Body of pancreas (tissue), 4 donors: ENCODE measurements at regions not wholly inside any gene's neighbourhood (a gene's known extent, or its start where the extent isn't known, plus 50 kb on each side); places are given as distances from the start of the nearest gene placed in this dataset.

Source experiments
- CTCF ChIP-seq, 7 experiments: fragments of 450-650 bp in 4 of 7; fragments of 200-600 bp in 3 of 7; sonication (generic) in 3 of 7; IDR thresholded peaks; one replicate each; pipeline ENCODE4 v1.5.1; 2016 to 2019; ENCODE audit warnings: antibody characterized with exemption in 7 of 7
- POLR2A ChIP-seq, 3 donors: fragments of 450-650 bp; IDR thresholded peaks; one replicate each; pipeline ENCODE4 v1.6.1; 2016; ENCODE audit warnings: antibody characterized with exemption in 3 of 3, mild to moderate bottlenecking in 2 of 3

GRCh38 chr10:2955064-2955463 is 112.3 kb upstream of the PFKP start:
- TF ChIP-seq POLR2A (IDR thresholded peaks at IDR 0.05) (no peak), CTCF (IDR thresholded peaks at IDR 0.05) (no peak)
